HuH-7.5 (cell line): ENCODE measurements at regions not wholly inside any gene's neighbourhood (a gene's known extent, or its start where the extent isn't known, plus 50 kb on each side); places are given as distances from the start of the nearest gene placed in this dataset.

Experiments
- DNase-seq: peaks from one replicate; pipeline ENCODE4 v3.0.0; 2011; ENCODE audit warnings: low spot score

DNA sequence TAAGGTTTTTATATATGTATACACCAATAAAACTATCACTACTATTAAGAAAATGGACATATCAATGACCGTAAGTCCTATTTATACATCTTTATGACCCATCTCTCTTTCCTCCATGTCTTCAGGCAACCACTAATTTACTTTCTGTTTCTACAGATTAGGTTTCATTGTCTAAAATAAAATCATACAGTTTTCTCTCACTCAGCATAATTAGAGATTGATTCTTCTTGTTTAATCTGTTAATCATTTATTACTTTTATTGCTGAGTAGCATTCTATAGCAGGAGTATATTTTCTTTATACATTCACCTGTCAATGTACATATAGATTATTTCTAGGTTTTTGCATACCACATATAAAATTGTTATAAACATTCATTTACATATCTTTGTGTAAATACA lies 388.0 kb downstream of the RFPL4B start:
- DNase-seq, result no peak

DNA sequence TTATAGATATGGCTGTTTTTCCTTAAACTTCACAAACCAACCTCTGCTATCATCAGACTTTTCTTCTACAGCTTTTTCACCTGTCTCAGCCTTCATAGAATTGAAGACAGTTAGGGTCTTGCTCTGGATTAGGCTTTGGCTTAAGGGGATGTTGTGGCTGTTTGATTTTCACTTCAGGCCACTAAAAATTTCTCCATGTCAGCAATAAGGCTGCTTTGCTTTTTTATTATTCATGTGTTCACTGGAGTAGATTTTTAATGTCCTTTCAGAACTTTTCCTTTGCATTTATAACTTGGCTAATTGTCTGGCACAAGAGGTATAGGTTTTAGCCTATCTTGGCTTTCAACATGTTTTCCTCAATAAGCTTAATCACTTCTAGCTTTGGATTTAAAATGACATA lies 392.6 kb downstream of the RFPL4B start:
- no peak for DNase-seq

DNA sequence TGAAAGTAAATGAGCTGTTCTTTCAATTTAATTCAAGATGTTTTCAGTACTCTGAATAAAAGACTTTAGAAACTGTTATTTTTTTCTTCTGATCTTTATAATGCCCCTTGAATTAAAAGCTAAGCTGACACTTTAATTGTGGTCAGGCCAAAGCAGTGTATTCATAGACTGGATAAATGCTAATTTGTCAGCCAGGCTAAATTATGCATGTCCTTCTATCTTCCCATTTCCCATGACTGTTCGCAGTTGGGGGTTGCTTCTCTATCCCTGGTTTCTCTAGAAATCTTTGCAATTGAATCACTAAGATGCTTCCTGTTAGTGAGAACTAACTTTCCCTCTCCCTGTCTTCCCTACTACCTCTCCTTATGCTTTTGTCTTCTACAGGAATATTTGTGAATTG lies 396.2 kb downstream of the RFPL4B start:
- no peak for DNase-seq

DNA sequence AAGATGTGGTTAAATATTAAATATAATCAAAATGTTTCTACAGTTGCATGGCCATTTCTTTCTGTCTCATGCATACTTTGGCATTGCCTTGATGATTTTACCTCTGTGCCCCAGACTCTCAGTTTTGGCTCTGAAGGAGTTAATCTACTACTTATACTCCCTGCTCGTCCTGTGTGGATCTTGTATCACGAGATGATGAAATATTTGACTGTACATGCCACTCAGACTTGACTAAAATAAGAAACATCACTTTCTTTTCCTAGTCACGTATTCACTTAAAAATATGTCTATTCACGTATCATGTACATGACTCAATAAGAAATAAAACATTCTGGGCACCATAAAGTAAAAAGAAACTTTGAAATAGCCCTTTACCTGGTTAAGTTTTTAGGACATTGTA lies 397.7 kb downstream of the RFPL4B start:
- no peak for DNase-seq

DNA sequence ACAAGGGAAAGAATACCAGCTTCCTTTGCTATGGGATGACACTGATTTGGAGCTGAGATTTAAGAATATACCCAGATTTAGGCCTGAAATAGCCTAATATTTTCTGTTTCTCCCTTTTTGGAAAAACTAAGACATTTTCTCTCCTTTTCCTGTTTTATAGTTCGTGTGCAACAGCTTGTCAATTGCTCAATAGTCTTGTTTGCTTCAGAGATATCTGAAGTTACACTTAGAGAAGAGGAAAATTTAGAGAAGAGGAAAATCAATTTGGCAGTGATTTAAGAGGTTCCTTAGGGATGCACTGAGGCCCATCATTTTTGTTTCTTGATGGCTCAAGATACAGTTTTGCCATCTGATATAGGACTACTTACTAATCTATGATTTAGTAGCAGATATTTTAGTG lies 398.6 kb downstream of the RFPL4B start:
- DNase-seq, result no peak

DNA sequence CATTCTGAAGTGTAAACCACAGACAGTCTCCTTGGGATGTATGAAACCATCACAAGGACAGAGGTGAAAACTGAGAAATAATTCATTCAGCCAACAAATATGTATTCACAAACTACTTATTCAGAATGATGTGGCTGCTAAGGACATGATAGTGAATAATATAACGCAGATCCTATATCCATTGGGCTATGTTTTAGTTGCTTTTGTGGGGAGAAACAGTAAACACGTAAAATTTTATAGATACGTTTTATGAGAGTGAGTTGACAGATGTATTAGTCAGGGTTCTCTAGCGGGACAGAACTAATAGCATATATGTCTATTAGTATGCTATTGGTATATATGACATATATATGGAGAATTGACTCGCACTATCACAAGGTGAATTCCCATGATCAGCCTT lies 402.5 kb downstream of the RFPL4B start:
- DNase-seq, result no peak

DNA sequence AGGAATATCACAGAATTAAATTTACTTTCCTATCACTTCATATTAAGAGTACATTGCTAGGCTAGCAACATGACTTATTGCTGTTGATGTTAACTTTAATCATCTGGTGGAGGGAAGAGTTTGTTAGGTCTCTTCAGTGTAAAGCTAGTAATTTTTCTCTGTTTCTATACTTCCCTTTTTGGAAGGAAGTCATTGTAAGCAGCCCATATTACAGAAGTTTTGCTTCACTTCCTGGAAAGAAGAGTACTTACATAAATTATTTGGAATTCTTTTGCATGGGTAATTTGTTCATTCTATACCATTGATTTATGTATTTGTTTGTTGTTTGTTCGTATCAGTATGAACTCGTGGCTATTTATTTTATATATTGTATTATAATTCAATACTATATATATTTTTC lies 405.2 kb downstream of the RFPL4B start:
- DNase-seq, result no peak

DNA sequence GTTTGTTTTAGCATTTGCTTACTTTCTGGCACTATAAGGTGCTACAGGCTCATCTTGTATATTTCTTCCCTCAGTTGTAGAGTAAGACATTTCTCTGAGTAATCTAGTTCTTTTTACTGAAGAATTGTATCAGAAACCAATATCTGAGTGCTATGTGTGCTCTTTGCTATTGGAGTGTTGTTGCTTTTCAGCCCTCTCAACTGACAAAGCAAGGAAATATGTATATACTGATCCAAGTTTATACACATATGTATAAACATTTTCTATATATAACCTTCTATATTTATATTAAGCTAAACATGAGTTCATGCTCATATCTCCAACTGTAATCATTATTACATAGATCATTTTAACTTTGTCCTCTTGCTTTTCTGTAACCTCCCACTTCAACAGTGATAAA lies 405.7 kb downstream of the RFPL4B start:
- DNase-seq, result no peak

DNA sequence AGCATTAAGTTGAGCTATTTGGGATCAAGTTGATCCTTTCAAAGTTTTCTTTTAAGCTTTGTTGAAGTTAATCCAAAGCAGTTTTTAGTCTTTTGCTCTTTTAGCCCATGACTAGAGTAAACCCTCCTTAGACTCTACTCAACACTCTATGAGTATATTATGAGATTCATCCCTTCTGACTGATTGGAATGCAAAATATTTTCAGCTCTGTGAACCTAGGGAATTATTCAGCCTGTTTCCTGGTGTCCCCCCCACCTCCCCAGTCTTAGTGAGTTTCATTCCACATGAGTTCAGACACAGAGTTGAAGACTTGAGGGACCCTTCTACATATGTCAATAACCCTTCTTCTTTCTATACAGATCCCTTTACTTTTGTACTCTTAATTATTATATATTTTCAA lies 413.7 kb downstream of the RFPL4B start:
- no peak for DNase-seq

DNA sequence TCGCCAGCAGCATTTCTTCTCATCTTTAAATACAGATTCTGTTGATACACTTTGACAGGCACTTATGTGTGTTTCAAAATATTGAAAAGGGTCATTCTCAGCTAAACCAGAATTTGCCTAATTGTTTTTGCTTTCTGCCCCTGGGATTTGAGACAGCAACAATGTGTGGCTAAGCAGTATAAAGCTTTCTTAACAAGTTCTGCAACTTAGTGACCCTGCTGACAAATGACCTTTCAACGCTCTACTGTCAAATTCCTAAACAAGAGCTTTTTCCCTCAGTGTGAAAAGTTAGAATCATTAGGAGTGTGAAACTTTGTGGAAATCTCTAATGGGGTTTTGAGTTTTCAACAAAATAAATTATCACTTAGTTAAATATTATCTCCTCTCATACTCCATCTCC lies 414.6 kb downstream of the RFPL4B start:
- no peak for DNase-seq

DNA sequence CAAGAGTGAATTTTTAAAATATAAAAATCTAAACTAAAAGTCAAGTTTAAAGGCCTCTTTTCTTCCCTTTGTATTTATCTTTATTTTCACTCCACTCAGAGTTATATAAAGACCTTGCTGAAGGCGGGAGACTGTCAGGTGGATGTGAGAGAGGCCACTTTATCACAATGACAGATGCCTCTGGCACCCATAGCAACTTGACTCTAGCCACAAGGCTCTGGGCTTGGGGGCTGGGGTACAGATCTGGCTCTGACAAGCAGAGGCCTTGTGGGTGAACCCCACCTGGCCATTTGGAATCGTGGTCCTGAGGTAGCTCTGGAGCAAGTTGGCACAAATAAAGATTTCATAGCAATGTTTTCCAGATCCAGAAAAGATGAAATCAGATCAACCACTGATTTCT lies 417.2 kb downstream of the RFPL4B start:
- no peak for DNase-seq

DNA sequence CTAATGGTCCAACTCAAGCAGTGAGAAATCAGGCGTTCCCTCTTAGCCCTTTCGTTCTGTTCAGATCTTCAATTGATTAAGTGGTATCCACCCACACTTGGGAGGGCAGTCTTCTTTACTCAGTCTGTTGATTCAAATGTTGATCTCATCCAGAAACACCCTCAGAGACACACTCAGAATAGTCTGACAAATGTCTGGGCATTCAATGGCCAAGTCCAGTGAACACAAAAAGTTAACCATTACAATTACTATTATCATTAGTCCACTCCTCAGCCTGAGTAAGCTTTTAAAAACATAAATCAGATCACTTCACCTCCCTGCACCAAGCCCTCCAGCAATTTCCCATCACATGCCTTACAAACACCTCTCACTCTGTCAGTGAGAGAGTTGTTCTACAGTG lies 423.2 kb downstream of the RFPL4B start:
- DNase-seq, result no peak

DNA sequence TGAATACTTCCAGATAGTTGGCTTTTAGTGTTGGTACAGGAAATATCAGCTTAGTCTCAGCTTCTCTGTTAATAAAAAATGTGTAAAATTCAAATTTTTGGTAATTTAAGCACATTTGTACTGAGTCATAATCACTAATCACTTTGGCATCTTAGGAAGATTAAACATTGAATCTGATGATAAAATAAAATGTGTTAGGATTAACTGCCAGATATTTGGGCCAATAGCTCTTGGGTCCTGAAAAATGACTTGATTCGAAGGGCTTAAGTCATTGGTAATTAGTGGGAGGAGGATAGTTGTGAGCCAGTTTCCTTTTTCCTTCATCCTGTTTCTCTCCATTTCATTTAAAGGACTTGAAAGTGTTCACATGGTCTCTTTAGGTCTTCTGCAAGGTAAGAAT lies 426.1 kb downstream of the RFPL4B start:
- DNase-seq, result no peak

DNA sequence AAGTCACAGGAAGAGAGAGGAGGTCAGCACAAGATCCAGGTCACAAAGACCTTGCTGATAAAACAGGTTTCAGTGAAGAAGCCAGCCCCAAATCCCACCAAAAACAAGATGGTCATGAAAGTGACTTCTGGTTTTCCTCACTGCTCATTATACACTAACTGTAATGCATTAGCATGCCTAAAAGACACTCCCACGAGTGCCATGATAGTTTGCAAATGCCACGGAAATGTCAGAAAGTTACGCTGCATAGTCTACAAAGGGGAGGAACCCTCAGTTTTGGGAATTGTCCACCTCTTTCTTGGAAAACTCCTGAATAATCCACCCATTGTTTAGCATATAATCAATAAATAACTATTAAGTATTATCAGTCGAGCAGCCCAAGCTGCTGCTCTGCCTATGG lies 427.2 kb downstream of the RFPL4B start:
- DNase-seq, result no peak

DNA sequence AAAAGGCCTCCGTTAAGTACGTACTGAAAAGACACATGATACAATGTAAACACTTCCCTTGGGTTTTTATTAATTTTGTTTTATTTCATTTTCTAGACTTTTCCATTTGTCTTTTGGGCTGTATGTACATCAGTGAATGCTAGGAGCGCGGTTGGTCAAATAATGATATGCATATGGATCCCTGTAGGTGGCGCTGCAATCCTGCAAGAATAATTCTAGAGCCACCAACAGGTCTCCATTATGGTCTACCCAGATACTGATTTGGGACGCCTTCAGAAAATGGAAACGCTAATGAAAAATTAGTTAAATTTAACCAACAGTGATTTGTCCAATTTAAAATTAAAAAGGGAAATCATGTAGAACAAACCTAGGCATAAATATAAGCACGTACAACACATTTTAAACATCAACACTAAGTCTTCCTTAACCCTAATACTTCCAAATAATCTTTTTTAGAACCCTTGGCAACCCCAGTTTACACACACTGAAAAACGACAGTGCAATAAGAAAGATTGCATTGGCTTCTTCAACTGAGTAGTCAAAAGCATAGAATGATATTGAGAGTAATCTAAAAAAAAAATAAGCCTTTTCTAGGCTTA lies 433.5 kb downstream of the RFPL4B start:
- DNase-seq, result peak; percentile 29

DNA sequence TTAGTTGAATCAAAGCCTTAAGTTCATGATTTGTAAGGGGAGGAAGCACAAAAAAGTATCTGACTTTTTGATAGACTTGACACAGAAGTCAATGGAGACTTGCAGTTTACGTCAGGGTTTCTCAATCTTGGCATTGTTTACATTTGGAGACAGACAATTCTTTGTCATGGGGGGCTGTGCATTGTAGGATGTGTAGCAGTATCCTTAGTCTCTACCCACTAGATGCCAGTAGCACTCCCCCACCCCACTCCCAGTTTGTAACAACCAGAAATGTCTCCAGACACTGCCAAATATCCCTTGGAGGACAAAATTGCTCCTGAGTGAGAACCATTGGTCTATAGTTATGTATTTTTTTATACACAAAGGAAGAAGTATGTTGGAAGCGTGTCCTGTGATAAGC lies 434.1 kb downstream of the RFPL4B start:
- no peak for DNase-seq

DNA sequence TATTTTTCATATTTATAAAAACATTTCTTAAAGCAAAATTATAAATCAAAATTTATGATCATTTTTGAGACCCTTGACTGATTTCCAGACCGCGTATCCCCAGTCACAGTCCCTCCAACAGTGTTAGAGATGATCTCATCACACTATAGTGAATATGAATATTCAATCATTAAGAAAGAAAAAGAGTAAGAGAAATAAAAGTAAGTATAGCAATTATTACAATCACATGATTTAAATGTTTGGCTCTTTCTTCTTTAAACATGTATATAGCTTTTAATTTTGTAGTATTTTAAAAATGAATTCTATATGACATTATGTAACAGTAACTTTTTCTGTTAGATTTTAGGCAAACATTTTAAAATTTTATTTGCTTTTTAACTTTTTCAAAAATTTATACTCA lies 438.3 kb downstream of the RFPL4B start:
- no peak for DNase-seq

DNA sequence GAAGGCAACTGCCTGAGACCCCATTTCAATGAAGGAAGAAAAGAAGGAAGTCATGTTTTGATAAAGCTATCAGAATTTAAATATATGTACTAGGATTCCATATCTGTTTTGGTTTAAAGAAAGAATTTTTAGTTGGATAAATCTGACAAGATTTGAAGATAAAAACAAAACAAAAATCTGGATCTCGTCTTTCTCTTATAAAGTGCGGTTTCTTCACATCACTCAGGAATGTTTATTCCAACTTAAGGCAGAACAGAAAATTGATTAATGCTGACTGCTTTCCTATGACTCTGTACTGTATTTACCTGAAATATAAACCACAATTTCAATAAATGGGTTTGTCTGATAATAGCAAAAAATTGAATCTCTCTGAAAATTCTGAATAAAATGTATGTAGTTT lies 439.7 kb downstream of the RFPL4B start:
- DNase-seq, result no peak

DNA sequence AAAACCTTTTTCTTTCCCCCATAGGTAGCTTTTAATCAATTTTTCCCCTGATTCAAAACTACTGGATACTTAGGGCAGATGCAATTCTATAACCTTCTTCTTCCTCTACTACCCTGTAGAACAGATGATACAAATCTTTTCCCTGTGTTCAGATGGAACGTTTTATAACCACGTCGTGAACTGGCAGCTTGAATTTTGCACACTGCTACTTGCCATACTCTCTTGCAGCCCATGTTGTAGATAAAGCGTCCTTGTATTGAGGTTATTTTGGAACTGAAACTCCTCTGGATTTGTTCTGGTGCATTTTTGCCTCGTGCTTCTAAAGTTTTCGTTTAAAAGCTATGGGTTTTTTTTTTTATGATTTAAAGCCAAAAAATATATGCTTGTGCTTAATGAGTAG lies 440.2 kb downstream of the RFPL4B start:
- no peak for DNase-seq

DNA sequence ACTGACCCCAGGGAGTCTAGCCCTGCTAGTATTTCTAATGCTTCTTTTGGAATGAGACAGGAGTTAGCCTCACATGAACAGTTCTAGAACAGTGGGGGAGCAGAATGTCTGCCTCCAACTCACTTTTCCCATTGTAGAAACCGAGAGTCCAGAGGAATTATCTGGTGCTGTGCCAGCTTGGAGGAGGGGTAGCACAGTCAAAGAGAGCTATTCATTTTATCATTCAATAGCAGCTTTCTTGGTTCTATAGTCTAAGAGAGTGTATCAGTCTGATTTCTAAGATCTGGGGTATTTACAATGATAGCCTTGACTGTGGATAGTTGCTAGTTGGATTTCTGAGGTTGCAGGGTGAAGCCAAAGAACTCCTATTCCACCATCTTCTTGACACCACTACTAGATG lies 448.2 kb downstream of the RFPL4B start:
- DNase-seq, result no peak

DNA sequence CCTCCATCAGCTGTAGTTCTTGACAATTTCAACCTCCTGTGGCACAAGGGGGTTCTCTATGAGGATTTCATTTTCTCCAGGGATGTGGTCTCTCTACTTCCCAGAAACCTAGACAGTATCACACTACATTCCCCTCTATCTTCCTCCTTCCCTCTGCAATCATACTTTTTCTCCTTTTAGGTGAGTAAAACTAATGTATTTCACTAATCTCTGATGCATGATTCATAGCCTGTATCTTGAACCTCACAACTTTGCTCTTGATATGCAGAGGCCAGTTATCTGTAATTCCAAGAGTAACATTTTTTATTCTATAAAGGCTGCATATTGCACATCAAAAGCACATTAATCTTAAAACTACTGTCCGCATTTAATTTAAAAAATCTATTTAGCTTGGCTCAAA lies 449.6 kb downstream of the RFPL4B start:
- no peak for DNase-seq

DNA sequence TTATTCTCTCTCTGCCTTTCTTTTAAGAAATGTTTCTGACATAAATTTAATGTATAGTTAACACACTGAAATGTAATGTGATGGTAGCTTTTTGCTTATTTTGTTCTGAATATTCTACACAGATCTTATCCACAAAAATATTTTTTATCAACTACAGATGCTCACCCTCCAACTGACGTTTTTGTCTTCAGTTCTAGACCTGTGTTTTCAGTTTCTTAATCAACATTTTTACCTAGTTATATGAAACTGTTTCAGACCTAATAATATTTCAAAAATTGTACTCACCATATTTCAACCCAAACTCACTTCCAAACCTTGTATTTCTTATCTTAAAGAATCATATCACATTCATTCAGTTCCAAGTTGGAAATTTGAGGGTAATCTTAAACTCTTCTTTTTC lies 452.8 kb downstream of the RFPL4B start:
- no peak for DNase-seq

DNA sequence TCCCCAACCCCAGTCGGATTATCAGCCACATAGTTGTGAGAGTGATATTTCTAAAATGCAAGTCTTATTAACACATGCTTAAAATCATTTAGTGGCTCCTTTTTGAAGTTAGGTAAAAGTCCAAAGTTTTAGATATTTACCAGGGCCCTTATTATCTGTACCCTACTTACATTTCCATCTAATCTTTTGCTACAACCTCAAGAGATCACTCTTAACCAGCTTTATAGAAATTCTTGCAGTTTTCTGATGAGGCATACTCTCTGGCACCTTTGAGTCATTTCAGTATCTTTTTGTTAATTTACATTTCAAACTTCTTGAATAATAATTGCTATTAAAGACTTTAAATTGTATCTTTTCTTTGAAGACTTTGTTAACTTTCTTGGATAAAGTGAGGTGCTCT lies 453.3 kb downstream of the RFPL4B start:
- no peak for DNase-seq

DNA sequence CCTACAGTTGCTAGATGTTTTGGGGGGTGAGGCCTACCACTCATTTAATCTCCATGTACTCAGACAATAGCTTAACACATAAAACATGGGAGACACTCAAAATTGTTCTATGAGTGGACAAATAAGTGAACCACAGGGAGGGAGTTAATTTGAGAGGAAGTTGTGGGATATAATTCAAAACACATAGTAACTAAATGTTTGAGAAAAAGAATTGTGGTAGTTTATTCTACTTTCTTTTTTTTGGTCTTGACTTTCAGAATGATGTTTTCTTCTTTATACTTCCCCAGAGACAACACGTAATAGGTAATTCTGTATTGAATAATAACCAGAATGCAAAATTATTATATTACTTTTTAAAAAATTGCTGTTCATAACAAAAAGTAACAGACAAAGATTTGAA lies 453.8 kb downstream of the RFPL4B start:
- no peak for DNase-seq

DNA sequence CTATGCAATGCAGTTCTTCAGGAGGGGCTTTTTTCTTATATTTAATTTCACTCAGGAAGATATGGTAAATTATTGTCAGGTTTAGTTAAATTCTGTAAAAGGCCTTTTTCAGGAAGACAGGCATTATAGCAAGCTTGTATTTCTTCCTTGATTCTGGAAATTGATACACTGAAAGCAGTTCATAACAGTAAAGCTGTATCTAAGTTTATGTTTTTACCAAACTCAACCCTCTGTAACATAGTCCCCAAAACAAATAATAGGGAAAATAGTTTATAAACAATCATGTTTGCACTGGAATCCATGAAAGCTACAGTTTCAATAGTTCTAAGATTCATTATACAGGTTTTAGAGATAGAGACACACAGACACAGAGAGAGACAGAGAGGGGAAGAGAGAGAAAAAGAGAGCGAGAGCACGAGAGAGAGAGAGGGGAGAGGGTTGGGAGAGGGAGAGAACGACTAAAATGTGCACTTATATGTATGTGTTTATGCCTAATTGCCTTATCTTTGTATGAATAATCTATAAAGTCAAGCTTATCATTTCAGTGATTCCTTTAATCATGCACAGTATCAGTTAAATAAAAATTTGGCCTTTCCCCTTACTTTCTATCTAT lies 454.4 kb downstream of the RFPL4B start:
- DNase-seq, result no peak
